DND-41 (cell line): ENCODE measurements at regions not wholly inside any gene's neighbourhood (a gene's known extent, or its start where the extent isn't known, plus 50 kb on each side); places are given as distances from the start of the nearest gene placed in this dataset.

Experiments used
- ATAC-seq: fragments of 200-7000 bp; cut with Tn5 transposase; 3 replicates; pipeline ENCODE4 v1.9.1; 2021; ENCODE audit warnings: low read depth; ENCODE audit not compliant: insufficient read depth
- DNase-seq: peaks from one replicate; pipeline ENCODE4 v3.0.0-alpha.2; 2020
- H2AFZ ChIP-seq: 2 replicates; pipeline ENCODE4 v1.6.0; 2012; ENCODE audit warnings: low read depth, low read length
- H3K27ac ChIP-seq: 2 replicates; pipeline ENCODE4 v1.5.1; 2012; ENCODE audit warnings: low read length, inconsistent platforms
- H3K27me3 ChIP-seq: fragments of 200-600 bp; sonication (generic); 2 replicates; pipeline ENCODE4 v1.6.0; 2012; ENCODE audit warnings: low read length, mild to moderate bottlenecking, inconsistent platforms; ENCODE audit not compliant: insufficient read depth, poor library complexity
- H3K36me3 ChIP-seq: 2 replicates; pipeline ENCODE4 v1.5.1; 2012; ENCODE audit warnings: low read length, inconsistent platforms; ENCODE audit not compliant: insufficient read depth
- H3K4me1 ChIP-seq: 2 replicates; pipeline ENCODE4 v1.5.1; 2012; ENCODE audit warnings: mild to moderate bottlenecking, low read length; ENCODE audit not compliant: insufficient read depth
- H3K4me2 ChIP-seq: 2 replicates; pipeline ENCODE4 v1.6.0; 2012; ENCODE audit warnings: mild to moderate bottlenecking, moderate library complexity, low read length, inconsistent platforms; ENCODE audit not compliant: insufficient read depth
- H3K4me3 ChIP-seq, 2 experiments: fragments of 200-600 bp in 1 of 2; shearing (Covaris generic) in 1 of 2; 2 replicates each; pipeline ENCODE4 v1.5.1; 2012 to 2016; ENCODE audit warnings: inconsistent platforms in 2 of 2, low read length in 2 of 2, mild to moderate bottlenecking in 2 of 2, low read depth in 1 of 2, moderate library complexity in 1 of 2
- H3K79me2 ChIP-seq: 2 replicates; pipeline ENCODE4 v1.6.0; 2012; ENCODE audit warnings: low read length, inconsistent platforms; ENCODE audit not compliant: insufficient read depth
- H3K9ac ChIP-seq: 2 replicates; pipeline ENCODE4 v1.6.0; 2012; ENCODE audit warnings: low read depth, mild to moderate bottlenecking, inconsistent platforms, low read length, moderate library complexity
- H3K9me3 ChIP-seq: 2 replicates; pipeline ENCODE4 v1.5.1; 2012; ENCODE audit warnings: low read length, moderate library complexity, mild to moderate bottlenecking, inconsistent platforms; ENCODE audit not compliant: insufficient read depth, severe bottlenecking
- H4K20me1 ChIP-seq: 2 replicates; pipeline ENCODE4 v1.6.0; 2012; ENCODE audit warnings: low read length; ENCODE audit not compliant: insufficient read depth
- CTCF ChIP-seq: IDR thresholded peaks from 2 replicates; pipeline ENCODE4 v1.5.1; 2012; ENCODE audit warnings: borderline replicate concordance, low read length, moderate library complexity, mild to moderate bottlenecking; ENCODE audit not compliant: poor library complexity, severe bottlenecking; ENCODE audit errors: extremely low read depth
- EZH2 ChIP-seq: IDR thresholded peaks from 3 replicates; pipeline ENCODE4 v1.6.1; 2012; ENCODE audit warnings: borderline replicate concordance, low read depth, mild to moderate bottlenecking, moderate library complexity, low read length, inconsistent platforms; ENCODE audit not compliant: severe bottlenecking

GRCh38 chr14:49417790-49418189 is 168.4 kb downstream of the RPS29 start:
- Histone ChIP-seq H3K79me2 (no peaks in the 10 kb centered on the region), H2AFZ (no peak overlapping the region), H3K9me3 (no peaks in the 10 kb centered on the region), H3K4me3 (no peak overlapping the region), H3K27me3 (peaks cover 9% of the 10 kb centered on the region), H3K9ac (no peak overlapping the region), H3K4me2 (no peak overlapping the region), H3K36me3 (no peaks in the 10 kb centered on the region), H3K4me1 (no peaks in the 10 kb centered on the region), H4K20me1 (no peaks in the 10 kb centered on the region), H3K27ac (no peak overlapping the region)
- ATAC-seq (no peak), DNase-seq (no peak)
- TF ChIP-seq CTCF (no peak), EZH2 (no peak)

- Histone ChIP-seq H3K79me2 (no peaks in the 10 kb centered on the region), H3K4me2 (no peak overlapping the region), H3K4me1 (no peaks in the 10 kb centered on the region), H3K9ac (no peak overlapping the region), H3K27me3 (peaks cover 3% of the 10 kb centered on the region), H4K20me1 (no peaks in the 10 kb centered on the region), H3K9me3 (no peaks in the 10 kb centered on the region), H2AFZ (no peak overlapping the region), H3K4me3 (no peak overlapping the region), H3K27ac (no peak overlapping the region), H3K36me3 (no peaks in the 10 kb centered on the region)
- ATAC-seq = no peak
- no peak for DNase-seq
- TF ChIP-seq EZH2 (no peak), CTCF (no peak)
Measured at GRCh38 chr14:49408187-49408933, 177.8 kb downstream of the RPS29 start.

GRCh38 chr14:49405291-49405690 is 180.9 kb downstream of the RPS29 start:
- H3K27ac ChIP-seq = no peak overlapping the region
- H3K4me2 ChIP-seq = no peak overlapping the region
- no peak overlapping the region for H3K9ac ChIP-seq
- DNase-seq (no peak), ATAC-seq (no peak)
- no peaks in the 10 kb centered on the region for H3K4me1 ChIP-seq
- no peak overlapping the region for H2AFZ ChIP-seq
- no peak overlapping the region for H3K4me3 ChIP-seq
- TF ChIP-seq EZH2 (no peak), CTCF (no peak)
- no peaks in the 10 kb centered on the region for H4K20me1 ChIP-seq
- H3K27me3 ChIP-seq = peaks cover 3% of the 10 kb centered on the region
- H3K79me2 ChIP-seq = no peaks in the 10 kb centered on the region
- no peaks in the 10 kb centered on the region for H3K36me3 ChIP-seq
- H3K9me3 ChIP-seq = no peaks in the 10 kb centered on the region

- Histone ChIP-seq H2AFZ (no peak overlapping the region), H3K4me2 (no peak overlapping the region), H3K4me1 (no peaks in the 10 kb centered on the region), H3K79me2 (no peaks in the 10 kb centered on the region), H4K20me1 (no peaks in the 10 kb centered on the region), H3K27ac (no peak overlapping the region), H3K9ac (no peak overlapping the region), H3K9me3 (no peaks in the 10 kb centered on the region), H3K4me3 (no peak overlapping the region), H3K36me3 (no peaks in the 10 kb centered on the region), H3K27me3 (no peaks in the 10 kb centered on the region)
- TF ChIP-seq EZH2 = no peak
- no peak for TF ChIP-seq CTCF
- DNase-seq (no peak), ATAC-seq (no peak)
Measured at GRCh38 chr14:49401373-49401772, 184.8 kb downstream of the RPS29 start.
